IPS-18a (cell line): ENCODE measurements at regions not wholly inside any gene's neighbourhood (a gene's known extent, or its start where the extent isn't known, plus 50 kb on each side); places are given as distances from the start of the nearest gene placed in this dataset.
"Not testable (repeated sequence)": the region's sequence is repeated elsewhere in the genome, so short reads cannot be mapped to it uniquely, and the experiment has no call there.

Experiments used
- H3K27ac ChIP-seq: one replicate; pipeline ENCODE4 v1.5.1; 2013; ENCODE audit warnings: low read length
- H3K27me3 ChIP-seq: one replicate; pipeline ENCODE4 v1.6.1; 2013; ENCODE audit warnings: mild to moderate bottlenecking, low read length; ENCODE audit not compliant: control insufficient read depth, insufficient read depth
- H3K36me3 ChIP-seq: one replicate; pipeline ENCODE4 v1.6.1; 2013; ENCODE audit warnings: low read depth, low read length; ENCODE audit not compliant: control insufficient read depth
- H3K4me1 ChIP-seq: one replicate; pipeline ENCODE4 v1.6.1; 2013; ENCODE audit warnings: low read depth, low read length; ENCODE audit not compliant: control insufficient read depth
- H3K4me3 ChIP-seq: one replicate; pipeline ENCODE4 v1.5.1; 2013; ENCODE audit warnings: low read length
- H3K9ac ChIP-seq: one replicate; pipeline ENCODE4 v1.6.1; 2013; ENCODE audit warnings: mild to moderate bottlenecking, low read length, moderate library complexity
- H3K9me3 ChIP-seq: one replicate; pipeline ENCODE4 v1.6.1; 2013; ENCODE audit warnings: low read depth, low read length; ENCODE audit not compliant: control insufficient read depth

- no peak overlapping the region for H3K27ac ChIP-seq
- no peaks in the 10 kb centered on the region for H3K36me3 ChIP-seq
- H3K27me3 ChIP-seq = no peaks in the 10 kb centered on the region
- no peak overlapping the region for H3K9ac ChIP-seq
- H3K4me3 ChIP-seq = no peak overlapping the region
- peaks cover 15% of the 10 kb centered on the region for H3K9me3 ChIP-seq
- no peaks in the 10 kb centered on the region for H3K4me1 ChIP-seq
Observed at GRCh38 chr6:91965872-91966271, 1379.0 kb upstream of the MAP3K7 start.

- H3K27me3 ChIP-seq = no peaks in the 10 kb centered on the region
- peaks cover 10% of the 10 kb centered on the region for H3K9me3 ChIP-seq
- H3K36me3 ChIP-seq = no peaks in the 10 kb centered on the region
- no peak overlapping the region for H3K27ac ChIP-seq
- H3K4me3 ChIP-seq = no peak overlapping the region
- no peaks in the 10 kb centered on the region for H3K4me1 ChIP-seq
- no peak overlapping the region for H3K9ac ChIP-seq
Observed at GRCh38 chr6:91961671-91962070, 1374.8 kb upstream of the MAP3K7 start.

- H3K4me3 ChIP-seq = no peak overlapping the region
- H3K9me3 ChIP-seq = peaks cover 6% of the 10 kb centered on the region
- no peaks in the 10 kb centered on the region for H3K27me3 ChIP-seq
- H3K9ac ChIP-seq = no peak overlapping the region
- no peaks in the 10 kb centered on the region for H3K36me3 ChIP-seq
- no peaks in the 10 kb centered on the region for H3K4me1 ChIP-seq
- no peak overlapping the region for H3K27ac ChIP-seq
Observed at GRCh38 chr6:91961236-91961635, 1374.4 kb upstream of the MAP3K7 start.

GRCh38 chr6:91941838-91942237 lies 1355.0 kb upstream of the MAP3K7 start:
- Histone ChIP-seq H3K9ac (no peak overlapping the region), H3K4me3 (no peak overlapping the region), H3K4me1 (no peaks in the 10 kb centered on the region), H3K9me3 (peaks cover 3% of the 10 kb centered on the region), H3K27me3 (no peaks in the 10 kb centered on the region), H3K27ac (no peak overlapping the region), H3K36me3 (no peaks in the 10 kb centered on the region)

GRCh38 chr6:91940801-91941200 lies 1353.9 kb upstream of the MAP3K7 start:
- H3K4me3 ChIP-seq = no peak overlapping the region
- no peaks in the 10 kb centered on the region for H3K4me1 ChIP-seq
- H3K9ac ChIP-seq = no peak overlapping the region
- H3K36me3 ChIP-seq = no peaks in the 10 kb centered on the region
- no peak overlapping the region for H3K27ac ChIP-seq
- peaks cover 3% of the 10 kb centered on the region for H3K9me3 ChIP-seq
- no peaks in the 10 kb centered on the region for H3K27me3 ChIP-seq

- no peaks in the 10 kb centered on the region for H3K36me3 ChIP-seq
- H3K9ac ChIP-seq = no peak overlapping the region
- peaks cover 2% of the 10 kb centered on the region for H3K9me3 ChIP-seq
- H3K27me3 ChIP-seq = no peaks in the 10 kb centered on the region
- no peak overlapping the region for H3K27ac ChIP-seq
- H3K4me1 ChIP-seq = no peaks in the 10 kb centered on the region
- H3K4me3 ChIP-seq = no peak overlapping the region
Observed at GRCh38 chr6:91926827-91927226, 1340.0 kb upstream of the MAP3K7 start.

- no peaks in the 10 kb centered on the region for H3K4me1 ChIP-seq
- H3K4me3 ChIP-seq = no peak overlapping the region
- no peaks in the 10 kb centered on the region for H3K36me3 ChIP-seq
- H3K27ac ChIP-seq = no peak overlapping the region
- no peaks in the 10 kb centered on the region for H3K27me3 ChIP-seq
- H3K9ac ChIP-seq = no peak overlapping the region
- peaks cover 2% of the 10 kb centered on the region for H3K9me3 ChIP-seq
Observed at GRCh38 chr6:91926361-91926760, 1339.5 kb upstream of the MAP3K7 start.

GRCh38 chr6:91911945-91912344 lies 1325.1 kb upstream of the MAP3K7 start:
- Histone ChIP-seq H3K27ac (no peak overlapping the region), H3K27me3 (no peaks in the 10 kb centered on the region), H3K9me3 (no peaks in the 10 kb centered on the region), H3K9ac (no peak overlapping the region), H3K4me1 (no peaks in the 10 kb centered on the region), H3K36me3 (no peaks in the 10 kb centered on the region), H3K4me3 (no peak overlapping the region)

GRCh38 chr6:91904586-91905164 lies 1317.8 kb upstream of the MAP3K7 start:
- no peak overlapping the region for H3K9ac ChIP-seq
- no peaks in the 10 kb centered on the region for H3K9me3 ChIP-seq
- H3K4me3 ChIP-seq = no peak overlapping the region
- no peaks in the 10 kb centered on the region for H3K4me1 ChIP-seq
- H3K27ac ChIP-seq = no peak overlapping the region
- no peaks in the 10 kb centered on the region for H3K27me3 ChIP-seq
- no peaks in the 10 kb centered on the region for H3K36me3 ChIP-seq

- no peak overlapping the region for H3K4me3 ChIP-seq
- H3K9me3 ChIP-seq = no peaks in the 10 kb centered on the region
- H3K9ac ChIP-seq = no peak overlapping the region
- H3K36me3 ChIP-seq = no peaks in the 10 kb centered on the region
- no peaks in the 10 kb centered on the region for H3K27me3 ChIP-seq
- H3K4me1 ChIP-seq = no peaks in the 10 kb centered on the region
- H3K27ac ChIP-seq = no peak overlapping the region
Observed at GRCh38 chr6:91895599-91896285, 1308.9 kb upstream of the MAP3K7 start.

GRCh38 chr6:91886183-91886795 lies 1299.4 kb upstream of the MAP3K7 start:
- Histone ChIP-seq H3K27me3 (no peaks in the 10 kb centered on the region), H3K9me3 (peaks cover 21% of the 10 kb centered on the region), H3K4me1 (no peaks in the 10 kb centered on the region), H3K36me3 (no peaks in the 10 kb centered on the region), H3K4me3 (no peak overlapping the region), H3K9ac (no peak overlapping the region), H3K27ac (no peak overlapping the region)

GRCh38 chr6:91881791-91882190 lies 1294.9 kb upstream of the MAP3K7 start:
- H3K27ac ChIP-seq, H3K4me1 ChIP-seq: not testable (repeated sequence)

More at GRCh38 chr6:91881791-91882190, 1294.9 kb upstream of the MAP3K7 start:
- not testable (repeated sequence) for H3K36me3 ChIP-seq, H3K4me3 ChIP-seq, H3K9ac ChIP-seq, H3K27me3 ChIP-seq
- H3K9me3 ChIP-seq = peaks cover 14% of the 10 kb centered on the region
